ENCODE measurements at regions not wholly inside any gene's neighbourhood (a gene's known extent, or its start where the extent isn't known, plus 50 kb on each side); places are given as distances from the start of the nearest gene placed in this dataset.

- TF ChIP-seq CTCF (IDR thresholded peaks at IDR 0.05; ENCODE audit: low read depth, low read length, poor library complexity, severe bottlenecking) (peak; percentile 70), EZH2phosphoT487 (IDR thresholded peaks at IDR 0.05; ENCODE audit: borderline replicate concordance, low read length) (no peak)
Observed at GRCh38 chr1:29655945-29656850, 419.9 kb downstream of the PTPRU start.
